C4-2B (cell line): ENCODE measurements at regions not wholly inside any gene's neighbourhood (a gene's known extent, or its start where the extent isn't known, plus 50 kb on each side); places are given as distances from the start of the nearest gene placed in this dataset.
A peak's percentile ranks its signal among the peaks of the same experiment; 100 is the strongest.

Experiments
- H3K27ac ChIP-seq: fragments of 450-650 bp; 2 replicates; pipeline ENCODE4 v1.5.1; 2017
- CTCF ChIP-seq: fragments of 450-650 bp; conservative IDR thresholded peaks from 2 replicates; pipeline ENCODE4 v1.5.1; 2017; ENCODE audit warnings: mild to moderate bottlenecking
- ZFX ChIP-seq: fragments of 450-650 bp; IDR thresholded peaks from 2 replicates; pipeline ENCODE4 v1.6.1; 2017

DNA sequence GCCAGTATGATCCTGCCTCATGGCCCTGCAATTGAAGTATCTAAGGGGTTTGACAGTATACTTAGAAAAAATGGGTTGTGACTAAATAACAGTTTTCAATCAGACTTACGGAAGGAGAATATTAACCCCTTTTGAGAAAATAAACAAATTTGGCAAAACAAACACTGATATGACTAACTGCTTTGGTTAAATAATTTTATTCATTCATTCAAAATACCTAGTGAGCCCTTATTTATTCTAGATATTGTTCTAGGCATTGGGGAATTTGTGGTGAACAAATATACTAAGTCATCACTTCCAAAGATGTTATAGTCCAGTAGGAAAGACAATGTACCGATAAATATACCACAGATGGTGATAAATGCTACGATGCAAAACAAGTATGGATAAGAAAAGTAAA, 358.7 kb downstream of the TGFB2 start:
- no peak overlapping the region for H3K27ac ChIP-seq
- no peak for TF ChIP-seq CTCF
- TF ChIP-seq ZFX: no peak

DNA sequence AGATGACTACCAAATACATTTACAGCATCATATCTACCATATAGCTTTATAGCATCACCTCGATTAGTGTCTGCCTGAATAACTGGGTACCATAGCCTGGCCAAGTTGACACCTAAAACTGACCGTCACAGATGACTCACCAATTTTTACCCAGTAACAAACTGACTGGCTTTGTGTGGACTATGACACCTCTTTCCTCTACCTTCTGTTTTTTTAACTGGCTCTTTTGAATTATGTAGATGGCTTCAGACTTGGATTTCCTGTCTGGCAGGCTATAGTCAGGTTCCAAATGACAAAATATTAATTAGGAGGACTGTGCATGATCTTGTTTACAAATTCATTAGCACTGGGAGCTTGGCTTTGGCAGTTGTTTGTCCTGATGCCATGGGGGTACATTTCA, 360.3 kb downstream of the TGFB2 start:
- peak overlapping the region; percentile 51; the same call in 1 of the 2 replicates for H3K27ac ChIP-seq
- TF ChIP-seq CTCF: no peak
- no peak for TF ChIP-seq ZFX

GRCh38 chr1:218705911-218706893, 361.1 kb downstream of the TGFB2 start:
- TF ChIP-seq CTCF: no peak
- TF ChIP-seq ZFX: no peak
- peak overlapping the region; percentile 51; the same call in 1 of the 2 replicates for H3K27ac ChIP-seq

DNA sequence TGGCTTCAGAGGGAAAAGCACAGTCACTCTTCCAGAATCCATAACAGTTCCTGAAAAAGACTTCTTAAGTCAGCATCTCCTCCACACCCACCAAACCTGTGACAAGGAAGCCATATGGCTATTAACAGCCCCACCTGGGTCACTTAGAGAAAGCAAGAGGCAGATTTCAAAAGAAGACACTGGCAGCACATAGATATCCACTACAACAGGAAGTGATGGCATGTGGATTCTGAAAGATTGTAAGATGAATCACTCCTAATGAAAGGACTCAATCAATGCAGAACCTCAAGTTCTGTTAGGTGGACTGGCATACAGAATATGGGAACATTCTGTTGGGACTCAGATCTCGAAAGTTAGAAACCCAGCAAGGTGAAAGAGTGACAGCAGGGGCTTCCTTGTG, 365.9 kb downstream of the TGFB2 start:
- TF ChIP-seq CTCF: no peak
- TF ChIP-seq ZFX: no peak
- no peak overlapping the region for H3K27ac ChIP-seq

DNA sequence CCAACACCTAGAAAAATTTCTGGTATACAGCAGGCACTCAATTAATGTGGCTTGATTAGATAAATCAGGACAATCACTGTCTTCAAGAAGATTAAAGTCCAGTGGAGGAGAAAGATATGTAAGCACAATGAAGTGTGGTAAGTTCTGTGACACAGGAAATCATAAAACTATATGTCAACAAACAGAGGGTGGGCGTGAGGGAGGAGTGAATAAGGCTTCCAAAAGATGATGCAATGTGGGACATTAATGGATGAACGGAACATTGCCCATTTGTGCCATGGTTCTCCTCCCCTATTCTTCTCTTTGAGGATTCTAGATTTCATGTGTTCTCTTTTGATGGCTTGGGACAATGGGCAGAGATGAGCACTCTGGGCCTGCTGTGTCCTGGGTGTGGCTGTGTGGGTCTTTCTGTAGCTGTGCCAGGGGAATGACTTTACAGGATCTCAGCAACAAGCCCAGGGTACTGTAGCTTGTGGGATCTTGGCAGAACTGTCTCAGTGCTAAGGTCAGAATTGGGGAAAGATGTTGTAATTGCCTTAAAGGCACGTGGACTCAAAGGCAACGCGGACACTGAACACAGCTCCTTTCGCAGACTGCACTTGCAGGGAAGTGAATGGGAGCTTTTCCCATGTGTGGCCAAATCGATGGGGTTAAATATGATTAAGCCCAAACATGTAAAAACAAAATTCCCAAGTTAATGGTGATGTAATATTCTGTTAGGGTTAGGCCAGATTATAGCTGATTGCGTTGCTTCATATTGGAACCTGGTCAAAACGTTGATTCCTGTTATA, 366.9 kb downstream of the TGFB2 start:
- H3K27ac ChIP-seq: no peak overlapping the region
- TF ChIP-seq ZFX (no peak), CTCF (no peak)

DNA sequence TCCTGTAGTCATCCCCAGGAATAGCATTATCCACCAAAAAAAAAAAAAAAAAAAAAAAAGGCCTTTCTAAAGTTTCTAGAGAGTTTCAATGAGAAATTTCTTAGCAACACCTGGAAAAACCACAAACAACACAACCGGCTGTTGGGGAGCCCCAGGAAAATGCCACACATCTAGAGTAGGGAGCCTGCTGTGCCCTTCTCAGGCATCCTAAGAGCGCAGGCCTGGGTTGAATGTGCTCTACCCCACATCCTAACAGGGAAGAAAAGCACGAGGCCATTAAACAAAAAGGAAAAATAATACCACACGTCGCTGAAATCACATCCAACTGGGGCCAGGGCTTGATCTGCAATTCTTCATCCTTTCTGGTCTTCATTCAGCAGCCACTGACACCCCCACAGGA, 367.5 kb downstream of the TGFB2 start:
- no peak overlapping the region for H3K27ac ChIP-seq
- TF ChIP-seq CTCF (no peak), ZFX (no peak)
